ENCODE measurements at regions not wholly inside any gene's neighbourhood (a gene's known extent, or its start where the extent isn't known, plus 50 kb on each side); places are given as distances from the start of the nearest gene placed in this dataset.
"Not testable (repeated sequence)": the region's sequence is repeated elsewhere in the genome, so short reads cannot be mapped to it uniquely, and the experiment has no call there.

DNA sequence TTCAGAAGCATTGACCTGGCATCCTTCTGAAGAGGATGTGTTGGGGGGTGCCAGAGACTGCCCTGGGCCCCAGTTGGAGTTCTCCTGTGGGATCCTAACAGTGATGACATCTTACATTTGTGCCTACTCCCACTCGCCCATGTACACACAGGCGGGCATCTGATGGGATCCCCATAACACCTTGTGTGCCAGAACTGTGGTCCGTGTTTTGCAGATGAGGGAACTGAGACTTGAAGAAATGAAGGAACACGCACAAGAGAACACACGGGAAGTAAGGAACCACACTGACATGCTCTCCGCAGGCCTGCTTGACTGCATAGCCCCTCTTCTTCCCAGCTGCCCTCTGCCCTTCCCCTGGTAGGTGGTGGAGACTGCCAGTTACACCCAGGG is 255.3 kb downstream of the MYCN start:
- DNase-seq = no peak

GRCh38 chr2:16194931-16195680 is 254.8 kb downstream of the MYCN start:
- DNase-seq = no peak

DNA sequence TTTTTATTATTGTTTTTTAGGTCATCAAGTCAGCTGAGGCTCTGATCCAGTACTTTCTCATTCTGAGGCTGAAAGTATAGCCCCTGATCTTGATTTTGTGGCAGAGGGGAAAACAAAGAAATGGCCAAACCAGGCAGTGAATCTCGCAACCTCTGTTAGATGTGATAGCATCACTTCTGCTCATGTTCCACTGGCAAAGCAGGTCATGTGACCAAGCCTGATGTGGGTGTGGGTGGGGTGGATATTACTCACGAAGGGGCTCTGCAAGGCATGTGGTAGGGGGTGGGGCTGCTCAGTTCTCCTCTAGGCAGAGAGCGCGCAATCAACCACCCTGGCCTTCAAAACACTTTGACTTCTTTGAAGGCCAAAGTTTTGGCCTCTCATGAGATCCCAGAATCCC is 254.2 kb downstream of the MYCN start:
- DNase-seq = no peak

- DNase-seq = no peak
Observed at GRCh38 chr2:16194096-16194390, 253.7 kb downstream of the MYCN start.

- no peak for DNase-seq
Observed at GRCh38 chr2:16192416-16193216, 252.3 kb downstream of the MYCN start.

GRCh38 chr2:16191431-16192200 is 251.3 kb downstream of the MYCN start:
- no peak for DNase-seq

DNA sequence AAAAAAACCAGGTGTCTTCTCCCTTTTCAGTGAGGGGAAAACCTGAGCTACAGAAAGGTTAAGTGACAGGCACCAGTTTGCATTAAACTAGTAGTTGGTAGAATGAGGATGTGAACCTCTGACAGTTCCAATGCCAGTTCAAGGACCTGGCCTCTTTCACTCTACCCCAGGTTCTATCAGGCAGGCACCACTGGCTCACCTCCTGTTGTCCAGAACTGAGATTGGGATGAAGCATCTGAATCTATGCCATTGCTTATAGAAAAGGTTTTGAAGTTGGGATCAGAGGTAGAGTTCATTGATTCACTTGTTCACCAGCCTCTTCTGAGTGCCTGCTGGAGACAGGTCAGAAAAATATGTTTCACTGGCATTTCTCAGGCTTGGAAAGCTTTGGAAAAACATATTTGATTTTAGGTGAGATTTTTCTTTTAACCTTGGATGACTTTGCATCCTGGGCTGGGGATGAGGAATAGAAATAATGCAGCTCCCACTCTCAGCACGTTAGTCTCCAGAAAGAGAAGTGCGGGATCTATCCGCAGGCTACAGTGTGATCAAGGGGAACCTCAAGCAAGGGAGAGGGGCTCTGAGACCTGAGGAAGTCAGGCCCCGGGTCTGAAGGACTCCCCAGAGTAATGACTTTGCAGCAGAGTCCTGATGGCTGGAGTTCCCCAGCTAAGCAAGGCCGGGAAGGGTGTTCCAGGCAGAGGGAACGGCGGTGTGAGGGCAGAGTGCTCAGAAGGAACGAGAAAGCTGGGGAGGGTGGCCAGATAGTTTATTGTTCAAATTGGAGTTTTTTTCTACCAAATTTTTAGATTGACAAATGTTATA is 250.3 kb downstream of the MYCN start:
- no peak for DNase-seq

- DNase-seq = no peak
Observed at GRCh38 chr2:16189836-16190160, 249.4 kb downstream of the MYCN start.

- no peak for DNase-seq
Observed at GRCh38 chr2:16189029-16189835, 248.9 kb downstream of the MYCN start.

DNA sequence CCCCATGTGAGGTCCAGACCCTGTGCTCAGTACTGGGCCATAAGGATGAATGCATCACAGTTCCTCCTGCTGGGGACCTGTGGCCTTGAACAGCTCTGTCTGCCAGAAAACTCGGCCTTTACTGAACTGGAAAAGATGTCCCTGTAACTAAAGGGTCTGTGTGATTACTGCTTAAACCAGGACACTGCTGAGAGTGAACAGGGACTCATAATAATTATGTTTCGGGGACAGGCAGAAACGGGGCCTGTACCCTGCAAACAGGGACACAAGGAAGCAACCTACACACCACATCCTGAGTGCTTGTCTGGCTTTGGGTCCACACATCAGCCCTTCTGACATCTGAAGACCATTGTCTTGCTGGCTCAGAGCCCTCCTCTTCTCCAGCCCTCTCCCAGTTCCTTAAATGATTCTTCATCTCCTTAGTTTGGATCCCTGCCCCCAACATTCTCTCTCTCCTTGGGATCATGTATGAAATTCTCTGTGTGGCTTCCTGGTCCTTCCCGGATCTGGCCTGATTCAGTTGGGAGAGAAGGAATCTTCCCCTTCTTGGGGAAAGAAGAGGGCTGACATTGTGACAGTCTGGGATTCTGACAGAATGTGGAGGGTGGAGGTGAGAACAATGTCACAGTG is 248.0 kb downstream of the MYCN start:
- no peak for DNase-seq

- no peak for DNase-seq
Observed at GRCh38 chr2:16187482-16187817, 247.1 kb downstream of the MYCN start.

- no peak for DNase-seq
Observed at GRCh38 chr2:16186661-16187481, 246.5 kb downstream of the MYCN start.

DNA sequence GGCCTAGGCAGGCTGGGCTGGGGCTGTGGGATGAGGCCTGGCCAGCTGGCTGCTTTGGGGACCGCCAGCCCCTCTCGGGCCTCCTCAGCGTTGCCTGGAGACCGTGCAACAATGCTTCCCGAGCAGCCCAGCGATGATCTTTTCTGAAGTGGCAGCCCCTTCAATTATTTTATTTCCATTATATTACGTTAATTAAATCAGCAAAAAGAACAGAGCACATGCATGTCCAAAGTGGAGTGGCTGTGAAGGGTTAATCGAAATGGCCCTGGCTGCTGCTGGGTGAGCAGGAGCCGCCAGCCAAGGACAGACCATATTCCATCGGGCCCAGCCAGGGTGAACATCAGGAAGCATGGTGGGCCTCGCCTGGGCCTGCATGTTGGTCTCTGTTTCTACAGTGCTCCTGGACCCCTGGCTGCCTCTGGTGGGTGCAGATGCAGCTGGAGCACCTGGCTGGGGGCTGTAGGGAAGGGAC is 245.5 kb downstream of the MYCN start:
- no peak for DNase-seq

DNA sequence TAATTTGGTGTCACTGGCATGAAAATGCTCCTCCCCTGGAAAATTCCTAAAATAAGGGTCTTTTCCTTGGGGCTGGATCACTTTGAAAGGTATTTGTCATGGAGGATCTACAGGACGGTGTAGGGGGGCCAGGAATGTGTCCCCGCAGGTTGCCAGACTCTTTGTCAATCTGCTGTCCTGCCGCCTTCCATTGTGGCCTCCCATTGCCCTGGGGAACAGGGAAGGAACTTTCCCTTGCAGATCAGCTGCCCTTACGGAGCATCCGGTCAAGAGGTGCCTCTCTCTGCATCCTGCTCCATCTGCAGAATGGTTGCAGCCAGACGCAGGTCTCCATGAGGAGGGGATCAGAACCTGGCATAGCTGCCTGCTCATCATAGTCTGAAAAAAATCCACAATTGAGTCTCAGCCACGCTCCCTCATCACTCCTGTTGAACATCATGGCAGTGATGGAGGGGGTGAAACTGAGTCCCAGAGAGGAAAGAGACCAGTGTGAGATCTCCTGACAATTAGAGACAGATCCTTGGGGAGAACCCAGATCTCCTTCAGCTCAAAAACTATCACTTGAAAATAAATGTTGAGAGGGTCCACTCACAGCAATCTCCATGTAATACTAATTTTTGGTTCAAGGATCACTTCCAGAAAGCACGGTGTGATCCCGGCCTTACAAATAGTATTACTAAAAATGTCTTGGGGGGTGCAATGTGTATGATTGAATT is 244.8 kb downstream of the MYCN start:
- no peak for DNase-seq

GRCh38 chr2:16184341-16184890 is 244.1 kb downstream of the MYCN start:
- no peak for DNase-seq

DNA sequence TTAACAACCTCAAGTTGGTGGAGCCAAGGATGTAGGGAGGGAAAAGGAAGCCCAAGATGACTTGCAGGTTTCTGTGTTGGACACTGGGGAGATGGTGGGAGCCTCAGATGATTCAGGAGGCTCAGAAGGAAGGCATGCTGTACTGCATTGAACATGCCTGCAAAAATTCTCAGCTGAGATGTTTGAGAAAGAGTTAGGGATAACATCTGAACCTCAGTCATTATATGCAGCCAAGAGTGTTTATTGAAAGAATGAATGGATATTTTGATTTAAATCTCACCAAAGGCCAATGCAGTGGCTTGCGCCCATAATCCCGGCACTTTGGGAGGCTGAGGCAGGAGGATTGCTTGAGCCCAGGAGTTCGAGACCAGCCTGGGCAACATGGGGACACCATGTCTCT is 243.0 kb downstream of the MYCN start:
- DNase-seq = no peak

DNA sequence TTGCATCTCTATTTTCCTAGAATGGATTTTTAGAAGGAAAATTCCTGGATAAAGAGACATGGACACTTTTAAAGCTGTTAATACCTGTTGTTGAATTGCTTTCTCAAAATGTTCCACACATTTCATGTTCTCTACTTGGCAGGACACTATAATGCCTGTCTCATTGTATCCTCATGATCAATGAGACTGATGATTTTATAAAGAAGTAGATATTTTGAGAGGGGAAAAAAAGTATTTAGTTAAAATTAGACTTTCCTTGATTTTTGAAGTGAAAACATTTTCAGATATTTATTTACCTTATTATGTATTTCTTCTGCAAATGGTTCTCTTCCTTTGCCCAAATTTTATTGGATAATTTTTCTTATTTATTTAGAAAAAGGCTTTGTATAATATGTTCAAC is 242.5 kb downstream of the MYCN start:
- DNase-seq = no peak

GRCh38 chr2:16182311-16182815 is 242.0 kb downstream of the MYCN start:
- DNase-seq = not testable (repeated sequence)

DNA sequence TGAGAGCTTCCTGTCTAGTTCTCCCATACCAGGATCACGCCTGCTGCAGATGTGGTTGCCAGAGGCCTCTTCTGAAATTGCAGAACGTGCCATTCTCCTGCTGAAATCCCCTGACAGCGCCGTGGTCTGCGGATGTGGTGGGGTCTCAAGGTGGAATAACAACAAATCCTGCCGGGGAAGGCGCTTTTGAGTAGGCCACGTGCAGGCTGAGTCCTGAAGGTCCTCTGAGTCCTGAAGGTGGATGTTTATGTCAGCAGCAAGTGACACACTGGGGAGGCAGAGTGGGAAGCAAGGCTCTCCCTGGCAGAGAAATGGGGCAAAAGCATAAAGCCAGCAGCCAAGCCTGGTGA is 241.4 kb downstream of the MYCN start:
- no peak for DNase-seq
